ENCODE measurements at regions not wholly inside any gene's neighbourhood (a gene's known extent, or its start where the extent isn't known, plus 50 kb on each side); places are given as distances from the start of the nearest gene placed in this dataset.

- TF ChIP-seq CTCF (IDR thresholded peaks at IDR 0.05) (peak in 1 of 6 experiments; percentile 4), POLR2A (IDR thresholded peaks at IDR 0.05) (no peak)
These were observed 85.5 kb downstream of the TRIM27 start for GRCh38 chr6:28838289-28838633.

Data from adrenal gland (tissue), 5 donors.